ENCODE measurements at regions not wholly inside any gene's neighbourhood (a gene's known extent, or its start where the extent isn't known, plus 50 kb on each side); places are given as distances from the start of the nearest gene placed in this dataset.
"Not testable (repeated sequence)": the region's sequence is repeated elsewhere in the genome, so short reads cannot be mapped to it uniquely, and the experiment has no call there.

DNA sequence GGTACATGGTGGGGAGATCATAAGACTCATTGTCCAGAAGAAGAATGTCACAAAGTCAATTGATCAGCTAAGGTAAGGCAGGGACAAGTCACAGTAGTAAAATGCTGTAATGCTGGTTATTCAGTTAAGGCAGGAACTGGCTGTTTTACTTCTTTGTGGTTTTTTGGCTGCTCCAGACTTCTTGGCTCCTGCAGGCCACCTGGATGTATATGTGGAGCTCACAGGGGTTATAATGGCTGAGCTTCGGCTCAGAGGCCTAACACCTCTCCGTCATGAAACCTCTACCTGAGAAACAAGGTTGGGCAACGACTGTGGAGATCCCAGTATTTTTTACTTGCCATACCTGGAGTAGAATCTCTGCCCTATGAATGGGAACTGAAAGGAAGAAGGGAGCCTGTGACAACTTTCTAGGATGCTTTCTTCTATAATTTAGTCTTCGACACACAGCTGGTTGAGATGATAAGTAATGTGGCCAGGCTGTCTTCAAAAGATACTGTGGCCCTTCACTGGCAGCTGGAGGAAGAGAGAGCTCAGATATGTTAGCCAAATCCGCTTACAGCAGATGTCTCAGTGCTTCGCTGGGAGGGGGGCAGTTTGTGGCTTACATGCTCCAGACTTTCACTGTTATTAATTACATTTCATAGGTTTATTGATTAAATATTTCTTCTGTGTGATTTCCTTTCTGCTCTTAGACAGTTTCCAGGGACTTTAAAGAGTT, 887.8 kb downstream of the IGSF11 start:
- DNase-seq: no peak

GRCh38 chr3:118151164-118151563, 883.5 kb downstream of the IGSF11 start:
- no peak for DNase-seq

DNA sequence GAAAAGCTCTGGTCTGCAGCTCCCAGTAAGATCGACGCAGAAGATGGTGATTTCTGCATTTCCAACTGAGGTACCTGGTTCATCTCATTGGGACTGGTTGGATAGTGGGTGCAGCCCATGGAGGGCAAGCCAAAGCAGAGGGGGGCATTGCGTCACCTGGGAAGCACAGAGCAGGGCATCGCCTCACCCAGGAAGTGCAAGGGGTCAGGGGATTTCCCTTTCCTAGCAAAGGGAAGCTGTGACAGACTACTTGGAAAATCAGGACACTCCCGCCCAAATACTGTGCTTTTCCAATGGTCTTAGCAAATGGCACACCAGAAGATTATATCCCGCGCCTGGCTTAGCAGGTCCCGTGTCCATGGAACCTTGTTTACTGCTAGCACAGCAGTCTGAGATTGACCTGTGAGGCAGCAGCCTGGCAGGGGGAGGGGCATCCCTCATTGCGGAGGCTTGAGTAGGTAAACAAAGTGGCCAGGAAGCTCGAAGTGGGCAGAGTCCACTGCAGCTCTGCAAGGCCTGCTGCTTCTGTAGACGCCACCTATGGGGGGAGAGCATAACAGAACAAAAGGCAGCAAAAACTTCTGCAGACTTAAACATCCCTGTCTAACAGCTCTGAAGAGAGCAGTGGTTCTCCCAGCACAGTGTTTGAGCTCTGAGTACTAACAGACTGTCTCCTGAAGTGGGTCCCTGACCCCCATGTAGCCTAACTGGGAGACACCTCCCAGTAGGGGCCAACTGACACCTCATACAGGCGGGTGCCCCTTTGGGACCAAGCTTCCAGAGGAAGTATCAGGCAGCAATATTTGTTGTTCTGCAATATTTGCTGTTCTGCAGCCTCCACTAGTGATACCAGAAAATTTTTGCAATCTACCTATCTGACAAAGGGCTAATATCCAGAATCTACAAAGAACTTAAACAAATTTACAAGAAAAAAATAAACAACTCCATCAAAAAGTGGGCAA, 871.7 kb downstream of the IGSF11 start:
- not testable (repeated sequence) for DNase-seq

DNA sequence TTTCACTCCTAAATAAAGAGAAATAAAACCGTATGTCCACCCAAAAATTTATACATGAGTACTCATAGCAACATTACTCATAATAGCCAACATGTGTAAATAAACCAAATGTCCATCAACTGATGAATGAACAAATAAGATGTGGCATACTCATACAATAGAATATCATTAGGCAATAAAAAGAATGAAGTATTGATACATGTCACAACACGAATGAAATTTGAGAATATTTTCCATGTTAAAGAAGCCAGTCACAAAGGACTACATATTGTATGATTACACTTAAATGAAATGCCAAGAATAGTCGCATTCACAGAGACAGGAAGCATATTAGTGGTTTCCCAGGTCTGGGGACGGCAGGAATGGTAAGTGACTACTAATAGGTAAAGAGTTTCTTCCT, 869.2 kb downstream of the IGSF11 start:
- no peak for DNase-seq

GRCh38 chr3:118167571-118167970, 867.1 kb downstream of the IGSF11 start:
- DNase-seq: no peak

GRCh38 chr3:118168175-118168574, 866.5 kb downstream of the IGSF11 start:
- no peak for DNase-seq

DNA sequence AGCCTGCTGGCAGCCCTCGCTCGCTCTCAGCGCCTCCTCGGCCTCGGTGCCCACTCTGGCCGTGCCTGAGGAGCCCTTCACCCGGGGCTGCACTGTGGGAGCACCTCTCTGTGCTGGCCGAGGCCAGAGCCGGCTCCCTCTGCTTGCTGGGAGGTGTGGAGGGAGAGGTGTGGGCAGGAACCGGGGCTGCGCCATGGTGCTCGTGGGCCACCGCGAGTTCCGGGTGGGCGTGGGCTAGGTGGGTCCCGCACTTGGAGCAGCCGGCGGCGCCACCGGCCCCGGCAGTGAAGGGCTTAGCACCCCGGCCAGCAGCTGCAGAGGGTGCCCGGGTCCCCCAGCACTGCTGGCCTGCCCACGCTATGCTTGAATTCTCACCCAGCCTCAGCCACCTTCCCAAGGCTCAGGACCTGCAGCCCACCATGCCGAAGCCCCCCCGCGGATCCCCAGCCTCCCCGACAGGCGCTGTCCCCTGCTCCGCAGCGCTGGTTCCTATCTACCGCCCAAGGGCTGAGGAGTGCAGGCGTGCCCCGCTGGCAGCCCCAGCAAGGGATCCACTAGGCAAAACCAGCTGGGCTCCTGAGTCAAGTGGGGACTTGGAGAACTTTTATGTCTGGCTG, 863.3 kb downstream of the IGSF11 start:
- DNase-seq: no peak

GRCh38 chr3:118180853-118181252, 853.8 kb downstream of the IGSF11 start:
- DNase-seq: no peak

GRCh38 chr3:118181274-118181673, 853.4 kb downstream of the IGSF11 start:
- DNase-seq: no peak

DNA sequence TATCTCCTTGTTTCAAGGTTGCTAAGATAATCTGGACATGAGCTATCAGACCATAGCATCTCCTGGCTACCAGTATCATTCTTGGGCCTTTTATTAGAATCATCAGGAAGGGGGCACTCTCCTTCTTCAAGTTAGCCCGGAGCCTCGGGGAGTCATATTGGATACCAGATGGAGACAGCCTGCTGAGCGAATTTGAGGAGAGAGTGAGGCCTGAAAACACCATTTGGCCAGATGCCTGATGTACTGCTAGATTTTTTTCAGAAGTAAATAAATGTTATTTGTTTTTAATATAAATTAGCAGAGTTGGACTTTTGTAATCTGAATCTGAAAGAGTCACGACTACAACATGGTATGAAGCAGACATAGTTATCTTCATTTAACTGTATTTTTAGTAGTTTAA, 848.6 kb downstream of the IGSF11 start:
- DNase-seq: no peak

GRCh38 chr3:118187221-118187620, 847.4 kb downstream of the IGSF11 start:
- no peak for DNase-seq

GRCh38 chr3:118196183-118196582, 838.5 kb downstream of the IGSF11 start:
- no peak for DNase-seq

DNA sequence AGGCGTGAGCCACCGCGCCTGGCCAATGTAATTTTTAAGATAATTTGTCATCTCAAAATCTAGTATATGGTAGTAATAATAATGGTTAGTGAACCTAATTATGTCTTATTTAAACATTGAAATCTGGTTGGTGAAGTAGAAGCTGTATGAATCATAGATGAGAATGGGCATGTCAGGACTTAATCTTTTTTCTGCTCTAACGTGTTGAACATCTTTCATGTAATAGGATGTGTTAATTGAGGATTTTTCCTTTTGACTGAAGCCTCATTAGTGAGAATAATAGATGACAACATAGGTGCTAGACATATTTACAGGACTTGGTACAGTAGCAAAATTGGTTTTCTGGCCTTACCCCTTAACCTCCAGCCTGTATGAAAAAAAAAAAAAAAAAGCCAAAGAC, 835.6 kb downstream of the IGSF11 start:
- no peak for DNase-seq

DNA sequence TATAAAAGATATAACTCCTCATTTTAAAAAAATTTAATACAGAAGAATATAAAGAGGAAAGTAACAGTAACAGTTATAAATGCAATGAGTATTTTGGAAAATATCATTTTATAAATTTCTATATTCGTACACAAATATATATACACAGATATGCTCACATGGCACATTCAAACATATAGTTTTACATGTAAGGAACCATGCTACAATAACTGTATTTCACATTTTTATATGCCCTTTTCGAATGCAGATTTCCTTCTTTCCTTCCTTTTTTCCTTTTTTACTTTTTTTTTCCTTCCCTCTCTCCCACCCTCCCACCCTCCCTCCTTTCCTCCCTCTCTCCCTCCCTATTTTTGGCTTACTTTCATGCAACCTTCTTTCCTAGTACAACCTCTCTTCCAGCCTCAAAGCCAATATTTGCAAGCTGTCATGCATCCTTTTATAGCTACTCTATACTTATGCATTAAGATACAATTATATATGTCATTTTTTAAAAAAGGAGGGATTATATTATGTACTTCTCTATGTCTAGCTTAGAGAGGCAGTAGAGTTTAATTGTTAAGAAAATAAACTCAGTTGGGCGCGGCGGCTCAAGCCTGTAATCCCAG, 830.5 kb downstream of the IGSF11 start:
- no peak for DNase-seq

DNA sequence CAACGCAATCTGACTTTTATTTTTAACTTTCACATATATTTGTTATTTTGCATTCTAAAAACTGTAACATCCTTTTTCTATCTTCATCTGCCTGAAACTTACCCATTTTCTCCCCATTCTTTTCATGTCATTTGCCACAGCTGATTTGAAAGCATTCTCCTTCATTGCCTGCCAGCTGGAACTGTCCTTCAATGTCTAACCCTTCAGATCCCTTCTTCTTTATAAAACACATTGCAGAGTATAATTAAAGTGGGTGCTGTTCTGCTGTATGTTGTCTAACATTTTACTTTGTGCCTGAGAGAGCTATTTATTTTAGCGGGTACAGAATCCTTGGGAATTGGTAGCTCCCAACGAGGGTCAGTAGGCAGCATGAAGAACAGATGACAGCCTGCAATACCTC, 827.4 kb downstream of the IGSF11 start:
- no peak for DNase-seq

GRCh38 chr3:118208642-118209041, 826.0 kb downstream of the IGSF11 start:
- no peak for DNase-seq

DNA sequence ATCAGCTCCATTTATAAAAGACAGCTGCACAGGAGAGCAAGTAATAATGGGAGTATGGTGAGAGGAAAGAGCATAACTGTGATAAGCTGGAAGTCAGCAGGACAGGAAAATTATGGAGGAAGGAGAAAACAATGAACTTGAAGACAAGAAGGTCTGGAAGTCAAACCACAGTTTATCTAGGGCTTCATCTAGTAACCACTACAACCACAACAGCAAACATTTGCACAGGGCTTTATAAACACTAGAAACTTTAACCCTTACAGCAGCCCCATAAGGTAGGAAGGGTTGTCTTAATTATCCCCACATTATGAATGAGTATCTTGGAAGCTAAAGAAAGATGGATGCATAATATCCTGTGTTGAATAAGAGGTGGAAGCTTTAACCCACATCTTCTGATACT, 820.8 kb downstream of the IGSF11 start:
- no peak for DNase-seq

DNA sequence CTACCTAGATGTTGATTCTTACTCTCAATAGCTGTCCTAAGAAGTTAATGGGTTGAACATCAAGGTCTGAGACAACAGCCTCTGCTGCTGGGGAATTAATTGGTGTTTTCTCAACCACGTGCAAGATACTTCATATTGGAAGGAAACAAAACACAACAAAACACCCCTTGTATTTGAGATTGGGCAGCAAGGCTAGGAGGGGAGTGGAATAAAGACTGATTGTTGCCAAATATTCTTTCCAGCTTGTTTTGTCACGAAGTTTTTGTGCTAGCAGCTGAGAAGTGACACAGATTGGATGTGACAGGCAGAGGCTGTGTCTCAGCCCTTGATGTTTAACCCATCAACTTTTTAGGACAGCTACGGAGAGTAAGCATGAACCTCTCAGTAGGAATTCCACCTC, 808.4 kb downstream of the IGSF11 start:
- no peak for DNase-seq

- no peak for DNase-seq
Observed at GRCh38 chr3:118227191-118227590, 807.5 kb downstream of the IGSF11 start.

DNA sequence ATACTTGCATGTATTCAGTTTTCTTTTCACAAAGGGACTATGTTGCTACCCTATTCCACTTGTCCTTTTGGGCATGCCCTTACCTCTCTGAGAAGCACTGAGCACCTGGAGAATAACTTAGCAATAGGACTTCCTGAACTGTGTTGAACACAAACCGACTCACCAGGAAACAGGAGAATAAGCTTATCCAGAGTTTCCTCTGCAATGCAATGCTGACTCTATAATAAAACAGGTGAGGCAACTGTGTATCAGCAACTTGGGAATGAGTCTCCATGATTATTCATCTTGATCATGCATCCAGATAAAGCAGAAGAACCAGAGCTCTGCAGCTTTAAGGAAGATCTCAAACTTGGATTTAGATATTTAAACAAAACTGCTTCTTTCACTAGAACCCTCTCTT, 806.5 kb downstream of the IGSF11 start:
- DNase-seq: no peak

DNA sequence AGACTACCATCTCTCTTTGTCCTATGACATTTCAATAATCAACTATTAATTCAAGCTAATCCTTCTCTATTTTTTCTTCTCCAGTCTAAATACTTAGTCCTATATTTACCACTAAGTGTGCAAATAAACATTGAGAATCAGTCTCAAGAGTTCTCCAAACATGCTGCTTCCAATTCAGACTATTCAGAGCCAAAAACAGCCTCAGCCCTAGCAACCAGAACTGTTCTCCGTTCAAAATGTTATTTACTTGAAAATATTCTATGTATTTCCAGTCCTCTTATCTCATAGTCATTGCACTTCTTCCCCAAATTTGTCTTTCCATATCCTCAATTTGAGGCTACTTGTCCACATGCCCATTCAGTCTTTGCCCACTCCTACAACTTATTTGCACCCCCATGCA, 805.5 kb downstream of the IGSF11 start:
- no peak for DNase-seq

- no peak for DNase-seq
Observed at GRCh38 chr3:118231578-118231977, 803.1 kb downstream of the IGSF11 start.

- no peak for DNase-seq
Observed at GRCh38 chr3:118239253-118239652, 795.4 kb downstream of the IGSF11 start.

All from inflammatory macrophage treated with lipopolysaccharide for 4 hours (primary cell).